GM23338 (cell line): ENCODE measurements at regions not wholly inside any gene's neighbourhood (a gene's known extent, or its start where the extent isn't known, plus 50 kb on each side); places are given as distances from the start of the nearest gene placed in this dataset.

Experiments used
- ATAC-seq: fragments of 200-7000 bp; cut with Tn5 transposase; 3 replicates; pipeline ENCODE4 v1.9.1; 2020
- DNase-seq: peaks from one replicate; pipeline ENCODE4 v3.0.0-alpha.2; 2015; ENCODE audit warnings: low spot score
- H2AFZ ChIP-seq: fragments of 200-600 bp; sonication (generic); 2 replicates; pipeline ENCODE4 v1.8.0; 2016; ENCODE audit warnings: antibody characterized with exemption, mild to moderate bottlenecking, moderate library complexity
- H3F3A ChIP-seq: fragments of 200-600 bp; sonication (generic); replicated peaks from 2 replicates; pipeline ENCODE4 v1.8.0; 2017; ENCODE audit warnings: antibody characterized with exemption, mixed run types, low read depth
- H3K27ac ChIP-seq: fragments of 200-600 bp; sonication (generic); 2 replicates; pipeline ENCODE4 v1.6.1; 2016; ENCODE audit warnings: low read depth
- H3K27me3 ChIP-seq: fragments of 200-600 bp; sonication (generic); 2 replicates; pipeline ENCODE4 v1.8.0; 2016; ENCODE audit warnings: mild to moderate bottlenecking, mixed run types, moderate library complexity; ENCODE audit not compliant: insufficient read depth
- H3K36me3 ChIP-seq: fragments of 200-600 bp; sonication (generic); 2 replicates; pipeline ENCODE4 v1.8.0; 2016; ENCODE audit warnings: mild to moderate bottlenecking; ENCODE audit not compliant: insufficient read depth
- H3K4me1 ChIP-seq: fragments of 200-600 bp; sonication (generic); 2 replicates; pipeline ENCODE4 v1.8.0; 2016; ENCODE audit warnings: mild to moderate bottlenecking, moderate library complexity; ENCODE audit not compliant: insufficient read depth
- H3K4me2 ChIP-seq: fragments of 200-600 bp; sonication (generic); 2 replicates; pipeline ENCODE4 v1.7.1; 2017; ENCODE audit warnings: mixed run types
- H3K4me3 ChIP-seq: fragments of 200-600 bp; sonication (generic); 2 replicates; pipeline ENCODE4 v1.6.1; 2016; ENCODE audit warnings: mixed run types
- H3K79me2 ChIP-seq: fragments of 200-600 bp; sonication (generic); replicated peaks from 2 replicates; pipeline ENCODE4 v1.8.0; 2017; ENCODE audit warnings: mild to moderate bottlenecking; ENCODE audit not compliant: insufficient read depth
- H3K9me2 ChIP-seq: fragments of 200-600 bp; sonication (generic); 2 replicates; pipeline ENCODE4 v1.8.0; 2017; ENCODE audit not compliant: insufficient read depth
- H4K20me1 ChIP-seq: fragments of 200-600 bp; sonication (generic); replicated peaks from 2 replicates; pipeline ENCODE4 v1.8.0; 2017; ENCODE audit warnings: mild to moderate bottlenecking; ENCODE audit not compliant: insufficient read depth
- H3K27ac Mint-ChIP-seq: 2 replicates; pipeline ENCODE4 v1.8.0; 2020; ENCODE audit warnings: inconsistent platforms, mild to moderate bottlenecking, moderate library complexity, mixed read lengths
- H3K27me3 Mint-ChIP-seq: 3 replicates; pipeline ENCODE4 v1.8.0; 2022; ENCODE audit warnings: low read depth, mild to moderate bottlenecking, moderate library complexity, mixed read lengths, inconsistent platforms; ENCODE audit not compliant: insufficient read depth, poor library complexity
- H3K36me3 Mint-ChIP-seq: 3 replicates; pipeline ENCODE4 v1.8.0; 2021; ENCODE audit warnings: low read depth, mild to moderate bottlenecking, inconsistent platforms, moderate library complexity, mixed read lengths
- H3K4me1 Mint-ChIP-seq: 3 replicates; pipeline ENCODE4 v1.8.0; 2020; ENCODE audit warnings: mild to moderate bottlenecking, inconsistent platforms, mixed read lengths
- H3K4me3 Mint-ChIP-seq: 3 replicates; pipeline ENCODE4 v1.8.0; 2021; ENCODE audit warnings: moderate library complexity, mild to moderate bottlenecking, inconsistent platforms, mixed read lengths
- H3K9me3 Mint-ChIP-seq: 3 replicates; pipeline ENCODE4 v1.8.0; 2020; ENCODE audit warnings: moderate library complexity, mild to moderate bottlenecking, inconsistent platforms, mixed read lengths
- CREB1 ChIP-seq: fragments of 250-450 bp; sonication (Bioruptor Pico); IDR thresholded peaks from 2 replicates; pipeline ENCODE4 v1.5.0; 2020; ENCODE audit warnings: low read depth, mild to moderate bottlenecking, moderate library complexity
- EZH2phosphoT487 ChIP-seq: fragments of 200-600 bp; sonication (generic); IDR thresholded peaks from one replicate; pipeline ENCODE4 v1.8.1; 2018; ENCODE audit warnings: antibody characterized with exemption; ENCODE audit not compliant: unreplicated experiment
- NANOG ChIP-seq: IDR thresholded peaks from 2 replicates; pipeline ENCODE4 v1.6.1; 2016; ENCODE audit warnings: antibody characterized with exemption, borderline replicate concordance
- POLR2AphosphoS5 ChIP-seq: IDR thresholded peaks from 2 replicates; pipeline ENCODE4 v1.6.1; 2016; ENCODE audit warnings: antibody characterized with exemption, low read depth
- REST ChIP-seq: IDR thresholded peaks from one replicate; pipeline ENCODE4 v1.6.1; 2018; ENCODE audit warnings: antibody characterized with exemption; ENCODE audit not compliant: unreplicated experiment
- ZNF462 ChIP-seq: fragments of 250-450 bp; sonication (Bioruptor Pico); IDR thresholded peaks from 2 replicates; pipeline ENCODE4 v1.5.0; 2020; ENCODE audit warnings: mild to moderate bottlenecking, moderate library complexity
- TF ChIP-seq, protein P1 (sequence below), 2 experiments: fragments of 200-600 bp in 1 of 2; sonication (generic) in 1 of 2; conservative IDR thresholded peaks; 2 replicates each; pipeline versions ENCODE4 v1.5.1 to v1.6.1; 2016 to 2017; ENCODE audit warnings: antibody characterized with exemption in 2 of 2, low read depth in 2 of 2, mild to moderate bottlenecking in 2 of 2, moderate library complexity in 1 of 2

DNA sequence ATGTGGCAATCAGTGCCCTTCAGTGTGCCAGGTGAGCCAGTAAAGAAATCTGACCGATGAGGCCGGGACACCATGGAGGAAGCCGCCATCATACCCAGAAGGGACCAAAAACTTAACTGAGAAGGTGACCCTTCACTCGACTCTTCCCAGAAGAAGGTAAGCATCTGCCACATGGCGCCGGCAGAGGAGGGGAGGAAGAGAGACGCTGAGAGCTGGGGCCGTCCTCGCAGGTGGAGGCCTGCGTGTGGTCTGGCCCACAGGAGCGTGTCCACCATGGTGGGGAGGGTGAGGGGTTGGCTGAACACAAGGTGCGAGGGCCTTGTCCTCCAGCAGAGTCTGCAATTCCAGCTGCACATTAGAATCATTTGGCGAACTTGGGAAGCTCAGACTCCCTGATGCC is 513.1 kb upstream of the RAB6C start:
- Histone ChIP-seq H2AFZ (no peak overlapping the region), H3K79me2 (no peaks in the 10 kb centered on the region), H3F3A (no peaks in the 10 kb centered on the region), H3K27ac (no peak overlapping the region), H3K4me2 (no peak overlapping the region), H4K20me1 (no peaks in the 10 kb centered on the region), H3K4me3 (no peak overlapping the region), H3K27me3 (no peaks in the 10 kb centered on the region), H3K4me1 (no peaks in the 10 kb centered on the region), H3K36me3 (no peaks in the 10 kb centered on the region), H3K9me2 (no peaks in the 10 kb centered on the region)
- no peak for DNase-seq
- TF ChIP-seq REST (no peak), ZNF462 (CRISPR knock-in tag) (no peak), NANOG (no peak), POLR2AphosphoS5 (no peak), EZH2phosphoT487 (no peak), CREB1 (CRISPR knock-in tag) (no peak)
- TF ChIP-seq, protein P1, sequence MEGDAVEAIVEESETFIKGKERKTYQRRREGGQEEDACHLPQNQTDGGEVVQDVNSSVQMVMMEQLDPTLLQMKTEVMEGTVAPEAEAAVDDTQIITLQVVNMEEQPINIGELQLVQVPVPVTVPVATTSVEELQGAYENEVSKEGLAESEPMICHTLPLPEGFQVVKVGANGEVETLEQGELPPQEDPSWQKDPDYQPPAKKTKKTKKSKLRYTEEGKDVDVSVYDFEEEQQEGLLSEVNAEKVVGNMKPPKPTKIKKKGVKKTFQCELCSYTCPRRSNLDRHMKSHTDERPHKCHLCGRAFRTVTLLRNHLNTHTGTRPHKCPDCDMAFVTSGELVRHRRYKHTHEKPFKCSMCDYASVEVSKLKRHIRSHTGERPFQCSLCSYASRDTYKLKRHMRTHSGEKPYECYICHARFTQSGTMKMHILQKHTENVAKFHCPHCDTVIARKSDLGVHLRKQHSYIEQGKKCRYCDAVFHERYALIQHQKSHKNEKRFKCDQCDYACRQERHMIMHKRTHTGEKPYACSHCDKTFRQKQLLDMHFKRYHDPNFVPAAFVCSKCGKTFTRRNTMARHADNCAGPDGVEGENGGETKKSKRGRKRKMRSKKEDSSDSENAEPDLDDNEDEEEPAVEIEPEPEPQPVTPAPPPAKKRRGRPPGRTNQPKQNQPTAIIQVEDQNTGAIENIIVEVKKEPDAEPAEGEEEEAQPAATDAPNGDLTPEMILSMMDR (conservative IDR thresholded peaks at IDR 0.05; ENCODE audit: low read depth in 2 of 2), result no peak
- Mint-ChIP-seq H3K27ac (no peak overlapping the region), H3K9me3 (peaks cover 10% of the 10 kb centered on the region; the same call in 2 of the 3 replicates), H3K36me3 (no peaks in the 10 kb centered on the region), H3K4me3 (no peak overlapping the region), H3K4me1 (no peaks in the 10 kb centered on the region), H3K27me3 (peaks cover 2% of the 10 kb centered on the region)
- no peak for ATAC-seq
